ENCODE measurements at regions not wholly inside any gene's neighbourhood (a gene's known extent, or its start where the extent isn't known, plus 50 kb on each side); places are given as distances from the start of the nearest gene placed in this dataset.

DNA sequence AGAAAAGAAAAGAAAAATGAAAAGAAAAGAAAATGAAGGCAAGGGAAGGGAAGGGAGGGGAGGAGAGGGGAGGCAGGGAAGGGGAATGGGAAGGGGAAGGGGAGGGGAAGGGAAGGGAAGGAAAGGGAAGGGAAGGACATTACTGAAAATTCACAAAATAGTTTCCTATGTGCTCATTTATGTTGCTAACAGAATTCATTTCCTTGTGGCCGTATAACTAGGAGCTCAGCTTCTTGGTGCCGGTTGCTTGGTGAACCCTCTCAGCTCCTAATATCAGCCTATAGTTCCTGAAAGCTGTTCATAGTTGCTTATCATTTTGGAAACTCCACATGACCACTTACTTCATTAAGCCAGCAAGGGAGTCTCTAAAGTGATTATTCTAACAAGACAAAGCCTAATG, 379.8 kb upstream of the TMEFF2 start:
- no peaks in the 10 kb centered on the region for H3K9me3 ChIP-seq
- H3K27ac ChIP-seq (ENCODE audit: low read depth in 2 of 2, low read length in 1 of 2) = no peak overlapping the region
- WGBS (ENCODE audit: low lambda C conversion rate) = 66% methylated on average over 2 of the region's 2 CpGs
- H2AFZ ChIP-seq (ENCODE audit: low read depth) = no peak overlapping the region
- ChIA-PET POLR2A (no interaction called here), CTCF (no interaction called here)
- H3K4me2 ChIP-seq = no peak overlapping the region
- no peaks in the 10 kb centered on the region for H4K20me1 ChIP-seq (ENCODE audit: insufficient read depth)
- no peaks in the 10 kb centered on the region for H3K79me2 ChIP-seq (ENCODE audit: insufficient read depth)
- no peak for DNase-seq
- no peaks in the 10 kb centered on the region for H3K9me2 ChIP-seq
- no peak for TF ChIP-seq CHD2 (IDR thresholded peaks at IDR 0.05; ENCODE audit: low read length, partially characterized antibody)
- TF ChIP-seq RFX5 (IDR thresholded peaks at IDR 0.05; ENCODE audit: low read length) = no peak
- TF ChIP-seq GABPA (IDR thresholded peaks at IDR 0.05; ENCODE audit: low read depth) = no peak
- TF ChIP-seq EP300 (IDR thresholded peaks at IDR 0.05; ENCODE audit: borderline replicate concordance in 1 of 2, low read depth in 1 of 2, low read length in 1 of 2) = no peak
- no peak for TF ChIP-seq EZH2phosphoT487 (IDR thresholded peaks at IDR 0.05; ENCODE audit: borderline replicate concordance, low read depth)
- TF ChIP-seq TCF12 (IDR thresholded peaks at IDR 0.05) = no peak
- TF ChIP-seq RAD21 (IDR thresholded peaks at IDR 0.05; ENCODE audit: low read length) = no peak
- TF ChIP-seq, protein P1, sequence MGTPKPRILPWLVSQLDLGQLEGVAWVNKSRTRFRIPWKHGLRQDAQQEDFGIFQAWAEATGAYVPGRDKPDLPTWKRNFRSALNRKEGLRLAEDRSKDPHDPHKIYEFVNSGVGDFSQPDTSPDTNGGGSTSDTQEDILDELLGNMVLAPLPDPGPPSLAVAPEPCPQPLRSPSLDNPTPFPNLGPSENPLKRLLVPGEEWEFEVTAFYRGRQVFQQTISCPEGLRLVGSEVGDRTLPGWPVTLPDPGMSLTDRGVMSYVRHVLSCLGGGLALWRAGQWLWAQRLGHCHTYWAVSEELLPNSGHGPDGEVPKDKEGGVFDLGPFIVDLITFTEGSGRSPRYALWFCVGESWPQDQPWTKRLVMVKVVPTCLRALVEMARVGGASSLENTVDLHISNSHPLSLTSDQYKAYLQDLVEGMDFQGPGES (IDR thresholded peaks at IDR 0.05; ENCODE audit: low read depth, low read length) = no peak
- TF ChIP-seq RCOR1 (IDR thresholded peaks at IDR 0.05; ENCODE audit: low read length) = no peak
- TF ChIP-seq JUND (IDR thresholded peaks at IDR 0.05) = no peak
- no peak for TF ChIP-seq TEAD4 (IDR thresholded peaks at IDR 0.05; ENCODE audit: borderline replicate concordance, insufficient read depth)
- H3F3A ChIP-seq (replicated peaks; ENCODE audit: insufficient read depth) = no peaks in the 10 kb centered on the region
- H3K4me1 ChIP-seq (ENCODE audit: control insufficient read depth in 1 of 2, insufficient read depth in 2 of 2, low read depth in 1 of 2, low read length in 1 of 2) = no peaks in the 10 kb centered on the region
- no peaks in the 10 kb centered on the region for H3K36me3 ChIP-seq (replicated peaks in 1 of 2; ENCODE audit: control insufficient read depth in 1 of 2, insufficient read depth in 2 of 2, low read length in 1 of 2)
- H3K9ac ChIP-seq = no peak overlapping the region
- no peaks in the 10 kb centered on the region for H3K27me3 ChIP-seq (ENCODE audit: insufficient read depth)
- H3K4me3 ChIP-seq (ENCODE audit: low read depth in 2 of 2, low read length in 1 of 2) = no peak overlapping the region

GRCh38 chr2:192571636-192572035, 376.9 kb upstream of the TMEFF2 start:
- no peaks in the 10 kb centered on the region for H3K79me2 ChIP-seq (ENCODE audit: insufficient read depth)
- H3K9ac ChIP-seq = no peak overlapping the region
- POLR2A ChIA-PET = no interaction called here
- no peaks in the 10 kb centered on the region for H3K36me3 ChIP-seq (replicated peaks in 1 of 2; ENCODE audit: control insufficient read depth in 1 of 2, insufficient read depth in 2 of 2, low read length in 1 of 2)
- no peaks in the 10 kb centered on the region for H3K9me3 ChIP-seq
- no peaks in the 10 kb centered on the region for H3K9me2 ChIP-seq
- TF ChIP-seq TAF1 (IDR thresholded peaks at IDR 0.05; ENCODE audit: borderline replicate concordance, low read depth, low read length) (no peak), EZH2phosphoT487 (IDR thresholded peaks at IDR 0.05; ENCODE audit: borderline replicate concordance, low read depth) (no peak), ZBTB33 (IDR thresholded peaks at IDR 0.05; ENCODE audit: borderline replicate concordance, low read depth) (no peak), USF2 (IDR thresholded peaks at IDR 0.05; ENCODE audit: borderline replicate concordance, low read depth, low read length) (no peak), GATA2 (CRISPR knock-in tag; IDR thresholded peaks at IDR 0.05) (no peak)
- no peak overlapping the region for H3K4me3 ChIP-seq (ENCODE audit: low read depth in 2 of 2, low read length in 1 of 2)
- no peak for DNase-seq
- CTCF ChIA-PET = no interaction called here
- no peaks in the 10 kb centered on the region for H3K4me1 ChIP-seq (ENCODE audit: control insufficient read depth in 1 of 2, insufficient read depth in 2 of 2, low read depth in 1 of 2, low read length in 1 of 2)
- no peak overlapping the region for H2AFZ ChIP-seq (ENCODE audit: low read depth)
- H4K20me1 ChIP-seq (ENCODE audit: insufficient read depth) = no peaks in the 10 kb centered on the region
- no peak overlapping the region for H3K4me2 ChIP-seq
- no peak overlapping the region for H3K27ac ChIP-seq (ENCODE audit: low read depth in 2 of 2, low read length in 1 of 2)
- WGBS (ENCODE audit: low lambda C conversion rate) = 58% methylated on average over 2 of the region's 2 CpGs
- no peaks in the 10 kb centered on the region for H3F3A ChIP-seq (replicated peaks; ENCODE audit: insufficient read depth)
- H3K27me3 ChIP-seq (ENCODE audit: insufficient read depth) = no peaks in the 10 kb centered on the region
